ENCODE measurements at regions not wholly inside any gene's neighbourhood (a gene's known extent, or its start where the extent isn't known, plus 50 kb on each side); places are given as distances from the start of the nearest gene placed in this dataset.

DNA sequence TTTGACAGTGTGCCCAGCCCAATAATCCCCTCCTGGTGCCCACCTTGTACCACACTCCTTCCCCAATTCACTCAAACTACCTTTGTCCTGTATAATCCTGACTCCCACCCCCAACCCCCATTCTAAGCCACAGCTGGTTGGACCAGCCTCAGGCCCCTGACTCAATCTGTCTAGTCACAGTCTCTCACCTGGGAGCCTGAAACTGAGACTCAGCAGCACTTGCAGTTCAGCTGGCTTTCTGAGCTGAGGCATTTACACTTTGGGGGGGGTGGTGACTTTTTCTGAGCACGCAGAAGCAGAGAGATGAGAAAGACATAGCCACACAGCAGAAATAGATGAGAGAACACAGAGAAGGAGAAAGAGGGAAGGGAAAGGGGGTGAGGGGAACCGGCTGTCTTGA, 247.3 kb downstream of the MAN2A1 start:
- Histone ChIP-seq H3K79me2 (no peaks in the 10 kb centered on the region), H3K9me3 (ENCODE audit: low read depth) (no peaks in the 10 kb centered on the region), H3K4me1 (ENCODE audit: insufficient read depth) (no peaks in the 10 kb centered on the region), H3K4me2 (no peak overlapping the region), H4K20me1 (ENCODE audit: insufficient read depth, poor library complexity, severe bottlenecking) (no peaks in the 10 kb centered on the region), H3K27ac (no peak overlapping the region), H3K27me3 (no peaks in the 10 kb centered on the region), H3K36me3 (replicated peaks; ENCODE audit: insufficient read depth, low read depth) (no peaks in the 10 kb centered on the region), H3K4me3 (no peak overlapping the region), H3K9me2 (replicated peaks; ENCODE audit: insufficient read depth) (no peaks in the 10 kb centered on the region), H2AFZ (no peak overlapping the region)
- no peak for DNase-seq (ENCODE audit: low spot score)
- TF ChIP-seq EZH2 (IDR thresholded peaks at IDR 0.05; ENCODE audit: borderline replicate concordance) (no peak), EZH2phosphoT487 (IDR thresholded peaks at IDR 0.05; ENCODE audit: low read depth, severe bottlenecking, unreplicated experiment) (no peak)
- TF ChIP-seq, protein P1, sequence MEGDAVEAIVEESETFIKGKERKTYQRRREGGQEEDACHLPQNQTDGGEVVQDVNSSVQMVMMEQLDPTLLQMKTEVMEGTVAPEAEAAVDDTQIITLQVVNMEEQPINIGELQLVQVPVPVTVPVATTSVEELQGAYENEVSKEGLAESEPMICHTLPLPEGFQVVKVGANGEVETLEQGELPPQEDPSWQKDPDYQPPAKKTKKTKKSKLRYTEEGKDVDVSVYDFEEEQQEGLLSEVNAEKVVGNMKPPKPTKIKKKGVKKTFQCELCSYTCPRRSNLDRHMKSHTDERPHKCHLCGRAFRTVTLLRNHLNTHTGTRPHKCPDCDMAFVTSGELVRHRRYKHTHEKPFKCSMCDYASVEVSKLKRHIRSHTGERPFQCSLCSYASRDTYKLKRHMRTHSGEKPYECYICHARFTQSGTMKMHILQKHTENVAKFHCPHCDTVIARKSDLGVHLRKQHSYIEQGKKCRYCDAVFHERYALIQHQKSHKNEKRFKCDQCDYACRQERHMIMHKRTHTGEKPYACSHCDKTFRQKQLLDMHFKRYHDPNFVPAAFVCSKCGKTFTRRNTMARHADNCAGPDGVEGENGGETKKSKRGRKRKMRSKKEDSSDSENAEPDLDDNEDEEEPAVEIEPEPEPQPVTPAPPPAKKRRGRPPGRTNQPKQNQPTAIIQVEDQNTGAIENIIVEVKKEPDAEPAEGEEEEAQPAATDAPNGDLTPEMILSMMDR (IDR thresholded peaks at IDR 0.05; ENCODE audit: poor library complexity): no peak
- WGBS (ENCODE audit: low lambda C conversion rate, missing lambda C conversion rate): 78% methylated on average over 2 of the region's 2 CpGs

DNA sequence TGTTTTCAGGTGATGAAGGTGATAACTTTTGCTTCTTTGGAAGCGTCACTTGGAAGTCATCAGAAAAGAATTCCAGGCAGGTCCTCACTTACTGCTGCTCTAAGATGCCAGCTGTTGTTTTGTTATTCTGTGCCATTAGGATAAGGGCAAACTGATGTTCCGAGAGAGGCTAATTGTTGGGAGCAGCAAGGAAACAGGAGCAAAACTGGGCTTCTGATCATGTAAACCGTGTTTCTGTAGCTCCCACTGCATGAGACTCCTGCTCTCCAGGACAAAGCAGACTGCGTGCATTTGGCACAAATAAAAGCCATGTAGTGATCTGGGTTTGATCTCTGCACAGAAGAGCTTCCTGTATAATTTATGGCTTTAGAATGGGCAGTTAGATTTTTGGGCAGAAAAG, 248.2 kb downstream of the MAN2A1 start:
- WGBS (ENCODE audit: low lambda C conversion rate, missing lambda C conversion rate): 85% methylated on average over 4 of the region's 4 CpGs
- no peaks in the 10 kb centered on the region for H4K20me1 ChIP-seq (ENCODE audit: insufficient read depth, poor library complexity, severe bottlenecking)
- TF ChIP-seq, protein P1 (IDR thresholded peaks at IDR 0.05; ENCODE audit: poor library complexity): no peak
- TF ChIP-seq EZH2 (IDR thresholded peaks at IDR 0.05; ENCODE audit: borderline replicate concordance) (no peak), EZH2phosphoT487 (IDR thresholded peaks at IDR 0.05; ENCODE audit: low read depth, severe bottlenecking, unreplicated experiment) (no peak)

GRCh38 chr5:109938453-109938852, 248.7 kb downstream of the MAN2A1 start:
- TF ChIP-seq EZH2 (IDR thresholded peaks at IDR 0.05; ENCODE audit: borderline replicate concordance) (no peak), EZH2phosphoT487 (IDR thresholded peaks at IDR 0.05; ENCODE audit: low read depth, severe bottlenecking, unreplicated experiment) (no peak)
- TF ChIP-seq, protein P1 (IDR thresholded peaks at IDR 0.05; ENCODE audit: poor library complexity): no peak
- no peaks in the 10 kb centered on the region for H3K36me3 ChIP-seq (replicated peaks; ENCODE audit: insufficient read depth, low read depth)
- DNase-seq (ENCODE audit: low spot score): no peak
- no peak overlapping the region for H3K4me2 ChIP-seq
- no peak overlapping the region for H3K27ac ChIP-seq
- WGBS (ENCODE audit: low lambda C conversion rate, missing lambda C conversion rate): 84% methylated on average over 2 of the region's 2 CpGs
- H3K4me1 ChIP-seq (ENCODE audit: insufficient read depth): no peaks in the 10 kb centered on the region
- no peaks in the 10 kb centered on the region for H3K27me3 ChIP-seq
- H3K79me2 ChIP-seq: no peaks in the 10 kb centered on the region
- H4K20me1 ChIP-seq (ENCODE audit: insufficient read depth, poor library complexity, severe bottlenecking): no peaks in the 10 kb centered on the region
- H3K4me3 ChIP-seq: no peak overlapping the region
- no peaks in the 10 kb centered on the region for H3K9me3 ChIP-seq (ENCODE audit: low read depth)
- H3K9me2 ChIP-seq (replicated peaks; ENCODE audit: insufficient read depth): no peaks in the 10 kb centered on the region
- no peak overlapping the region for H2AFZ ChIP-seq

More for the DNA sequence above, 248.2 kb downstream of the MAN2A1 start:
- H3K4me1 ChIP-seq (ENCODE audit: insufficient read depth): no peaks in the 10 kb centered on the region
- no peaks in the 10 kb centered on the region for H3K9me3 ChIP-seq (ENCODE audit: low read depth)
- H3K79me2 ChIP-seq: no peaks in the 10 kb centered on the region
- H3K36me3 ChIP-seq (replicated peaks; ENCODE audit: insufficient read depth, low read depth): no peaks in the 10 kb centered on the region
- H2AFZ ChIP-seq: no peak overlapping the region
- H3K4me2 ChIP-seq: no peak overlapping the region
- no peaks in the 10 kb centered on the region for H3K27me3 ChIP-seq
- no peaks in the 10 kb centered on the region for H3K9me2 ChIP-seq (replicated peaks; ENCODE audit: insufficient read depth)
- no peak overlapping the region for H3K27ac ChIP-seq
- no peak for DNase-seq (ENCODE audit: low spot score)
- no peak overlapping the region for H3K4me3 ChIP-seq

Measured in hepatocyte (in vitro differentiated cells).